Gastroesophageal sphincter (tissue), 3 donors: ENCODE measurements at regions not wholly inside any gene's neighbourhood (a gene's known extent, or its start where the extent isn't known, plus 50 kb on each side); places are given as distances from the start of the nearest gene placed in this dataset.

Source experiments
- POLR2A ChIP-seq, 2 donors: fragments of 450-650 bp; IDR thresholded peaks; one replicate each; pipeline ENCODE4 v1.6.1; 2017; ENCODE audit warnings: antibody characterized with exemption in 2 of 2, mild to moderate bottlenecking in 2 of 2, moderate library complexity in 1 of 2
- TF ChIP-seq, protein P1 (sequence below), 4 experiments: fragments of 200-600 bp in 2 of 4; fragments of 450-650 bp in 2 of 4; sonication (generic) in 1 of 4; IDR thresholded peaks; one replicate each; pipeline ENCODE4 v1.5.1; 2017 to 2019; ENCODE audit warnings: antibody characterized with exemption in 4 of 4, mild to moderate bottlenecking in 2 of 4, moderate library complexity in 2 of 4

DNA sequence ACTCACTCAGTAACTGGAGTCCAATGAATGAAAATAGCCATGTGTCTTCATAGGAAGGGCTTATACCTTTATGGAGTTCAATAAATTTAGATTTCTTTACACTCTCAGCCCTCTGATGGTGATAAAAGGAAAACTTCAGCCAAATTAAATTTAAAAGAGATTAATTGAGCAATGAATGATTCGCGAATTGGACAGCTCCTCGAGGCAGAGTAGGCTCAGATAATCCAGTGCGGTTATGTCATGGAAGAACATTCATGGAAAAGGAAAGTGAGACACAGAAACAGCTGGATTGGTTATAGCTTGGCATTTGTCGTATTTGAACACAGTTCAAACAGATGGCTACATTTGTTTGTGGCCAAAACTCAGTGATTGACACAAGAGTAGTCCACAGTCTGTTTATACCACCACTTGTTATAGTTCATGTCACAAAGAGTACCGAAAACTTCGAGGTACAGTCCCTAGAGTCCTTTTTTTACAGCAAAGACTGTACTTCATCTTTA is 54.6 kb upstream of the TACR3 start:
- TF ChIP-seq POLR2A (IDR thresholded peaks at IDR 0.05): no peak
- TF ChIP-seq, protein P1, sequence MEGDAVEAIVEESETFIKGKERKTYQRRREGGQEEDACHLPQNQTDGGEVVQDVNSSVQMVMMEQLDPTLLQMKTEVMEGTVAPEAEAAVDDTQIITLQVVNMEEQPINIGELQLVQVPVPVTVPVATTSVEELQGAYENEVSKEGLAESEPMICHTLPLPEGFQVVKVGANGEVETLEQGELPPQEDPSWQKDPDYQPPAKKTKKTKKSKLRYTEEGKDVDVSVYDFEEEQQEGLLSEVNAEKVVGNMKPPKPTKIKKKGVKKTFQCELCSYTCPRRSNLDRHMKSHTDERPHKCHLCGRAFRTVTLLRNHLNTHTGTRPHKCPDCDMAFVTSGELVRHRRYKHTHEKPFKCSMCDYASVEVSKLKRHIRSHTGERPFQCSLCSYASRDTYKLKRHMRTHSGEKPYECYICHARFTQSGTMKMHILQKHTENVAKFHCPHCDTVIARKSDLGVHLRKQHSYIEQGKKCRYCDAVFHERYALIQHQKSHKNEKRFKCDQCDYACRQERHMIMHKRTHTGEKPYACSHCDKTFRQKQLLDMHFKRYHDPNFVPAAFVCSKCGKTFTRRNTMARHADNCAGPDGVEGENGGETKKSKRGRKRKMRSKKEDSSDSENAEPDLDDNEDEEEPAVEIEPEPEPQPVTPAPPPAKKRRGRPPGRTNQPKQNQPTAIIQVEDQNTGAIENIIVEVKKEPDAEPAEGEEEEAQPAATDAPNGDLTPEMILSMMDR (IDR thresholded peaks at IDR 0.05): no peak
